RWPE1 (cell line): ENCODE measurements at regions not wholly inside any gene's neighbourhood (a gene's known extent, or its start where the extent isn't known, plus 50 kb on each side); places are given as distances from the start of the nearest gene placed in this dataset.

Source experiments
- CTCF ChIA-PET: fragments of 350-600 bp; sonication (Branson Sonifier 250); formaldehyde crosslinking; extraction: SDS; loops from one replicate; lab custom pipeline; 2021; lab: Yijun Ruan, JAX
- POLR2A ChIA-PET: fragments of 400-600 bp; formaldehyde crosslinking; extraction: SDS; loops from one replicate; lab custom pipeline; 2020; ENCODE audit warnings: antibody characterized with exemption; ENCODE audit not compliant: low non-redundant PET; lab: Yijun Ruan, JAX
- DNase-seq: peaks from one replicate; pipeline ENCODE4 v3.0.0; 2012; ENCODE audit warnings: low spot score
- H3K27ac ChIP-seq: fragments of 450-650 bp; 2 replicates; pipeline ENCODE4 v1.5.1; 2017
- TF ChIP-seq, protein P1 (sequence below): fragments of 450-650 bp; conservative IDR thresholded peaks from 2 replicates; pipeline ENCODE4 v1.5.1; 2017; ENCODE audit warnings: low read depth, mild to moderate bottlenecking

DNA sequence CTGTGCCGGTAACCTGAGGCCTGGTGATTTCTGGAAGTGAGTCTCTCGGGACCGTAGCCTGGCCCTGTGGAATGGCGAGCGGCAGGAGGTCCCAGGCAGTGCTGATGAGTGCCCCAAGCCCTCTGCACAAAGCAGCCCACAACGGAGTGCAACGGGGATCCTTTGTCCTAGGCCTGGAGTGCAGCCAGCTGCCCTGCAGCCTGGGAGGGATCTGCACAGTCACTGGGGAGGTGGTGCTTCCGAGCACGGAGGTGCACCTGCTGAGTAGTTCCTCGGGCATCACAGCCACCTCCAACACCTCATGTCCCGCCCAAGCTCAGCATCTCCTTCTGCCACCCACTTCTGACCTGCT lies 162.8 kb upstream of the ZMIZ1 start:
- no peak for DNase-seq
- TF ChIP-seq, protein P1, sequence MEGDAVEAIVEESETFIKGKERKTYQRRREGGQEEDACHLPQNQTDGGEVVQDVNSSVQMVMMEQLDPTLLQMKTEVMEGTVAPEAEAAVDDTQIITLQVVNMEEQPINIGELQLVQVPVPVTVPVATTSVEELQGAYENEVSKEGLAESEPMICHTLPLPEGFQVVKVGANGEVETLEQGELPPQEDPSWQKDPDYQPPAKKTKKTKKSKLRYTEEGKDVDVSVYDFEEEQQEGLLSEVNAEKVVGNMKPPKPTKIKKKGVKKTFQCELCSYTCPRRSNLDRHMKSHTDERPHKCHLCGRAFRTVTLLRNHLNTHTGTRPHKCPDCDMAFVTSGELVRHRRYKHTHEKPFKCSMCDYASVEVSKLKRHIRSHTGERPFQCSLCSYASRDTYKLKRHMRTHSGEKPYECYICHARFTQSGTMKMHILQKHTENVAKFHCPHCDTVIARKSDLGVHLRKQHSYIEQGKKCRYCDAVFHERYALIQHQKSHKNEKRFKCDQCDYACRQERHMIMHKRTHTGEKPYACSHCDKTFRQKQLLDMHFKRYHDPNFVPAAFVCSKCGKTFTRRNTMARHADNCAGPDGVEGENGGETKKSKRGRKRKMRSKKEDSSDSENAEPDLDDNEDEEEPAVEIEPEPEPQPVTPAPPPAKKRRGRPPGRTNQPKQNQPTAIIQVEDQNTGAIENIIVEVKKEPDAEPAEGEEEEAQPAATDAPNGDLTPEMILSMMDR = no peak
- CTCF ChIA-PET = no interaction called here
- POLR2A ChIA-PET = no interaction called here
- no peak overlapping the region for H3K27ac ChIP-seq

DNA sequence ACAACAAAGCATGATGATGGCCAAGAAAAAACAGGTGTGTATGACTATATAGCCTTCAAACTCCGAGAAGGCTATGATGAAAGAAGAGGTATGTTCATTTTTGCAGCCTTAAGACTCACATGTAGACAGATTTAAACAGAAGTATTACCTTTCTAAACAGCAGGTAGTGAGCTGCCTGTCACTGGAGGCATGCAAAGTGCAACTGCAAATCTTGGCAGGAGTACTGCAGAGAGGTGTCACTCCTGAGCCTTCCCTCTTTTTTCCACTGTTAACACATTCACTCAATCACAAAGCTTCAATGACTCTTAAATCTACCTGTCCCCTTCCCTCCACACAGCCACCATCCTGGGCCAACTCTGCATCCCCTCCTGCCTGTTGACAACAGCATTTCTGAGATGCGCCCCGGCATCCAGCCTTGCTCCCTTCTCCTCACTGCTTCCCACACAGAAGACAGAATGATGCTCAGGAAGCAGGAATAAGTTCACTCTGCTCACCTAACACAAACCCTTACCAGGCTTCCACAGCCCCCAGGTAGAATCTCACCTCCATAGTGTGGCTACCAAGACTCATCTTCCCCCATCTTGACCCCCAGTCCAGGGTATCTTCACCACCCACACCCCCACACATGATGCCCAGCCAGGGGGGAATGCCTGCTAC lies 161.9 kb upstream of the ZMIZ1 start:
- ChIA-PET CTCF (no interaction called here), POLR2A (no interaction called here)
- DNase-seq = no peak
- TF ChIP-seq, protein P1 = no peak
- no peak overlapping the region for H3K27ac ChIP-seq

DNA sequence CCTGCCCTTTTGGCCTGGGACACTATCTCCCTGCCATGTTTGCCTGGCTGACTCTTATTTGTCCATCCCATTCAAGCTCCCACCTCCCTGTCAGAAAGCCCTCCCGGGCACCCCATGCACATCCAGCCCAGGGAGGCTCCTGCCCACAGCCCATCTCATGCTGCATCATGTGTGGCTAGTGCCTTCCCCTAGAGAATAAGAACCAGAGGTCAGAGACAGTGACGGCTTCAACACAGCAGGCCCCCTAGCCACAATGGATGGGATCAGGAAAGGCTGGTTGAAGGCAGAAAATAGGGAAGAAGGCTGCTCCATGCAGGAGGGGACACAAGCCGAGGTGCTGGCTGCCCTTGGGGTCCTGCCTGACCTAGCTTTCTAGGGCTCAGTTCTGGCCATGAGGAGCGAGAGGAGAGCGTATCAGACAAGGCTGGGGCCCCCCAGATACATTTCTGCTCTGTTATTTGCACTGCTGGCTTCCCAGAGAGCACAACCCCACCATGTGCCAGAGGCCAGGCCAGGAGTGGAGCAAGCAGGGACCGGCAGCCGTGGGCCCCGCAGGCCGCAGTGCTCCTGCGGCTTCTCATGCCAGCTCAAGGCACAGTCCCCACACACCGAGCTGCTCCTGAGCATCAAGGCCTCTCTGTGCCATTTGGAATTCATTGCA lies 161.1 kb upstream of the ZMIZ1 start:
- H3K27ac ChIP-seq = no peak overlapping the region
- POLR2A ChIA-PET = no interaction called here
- DNase-seq = no peak
- CTCF ChIA-PET = no interaction called here
- TF ChIP-seq, protein P1 = no peak

DNA sequence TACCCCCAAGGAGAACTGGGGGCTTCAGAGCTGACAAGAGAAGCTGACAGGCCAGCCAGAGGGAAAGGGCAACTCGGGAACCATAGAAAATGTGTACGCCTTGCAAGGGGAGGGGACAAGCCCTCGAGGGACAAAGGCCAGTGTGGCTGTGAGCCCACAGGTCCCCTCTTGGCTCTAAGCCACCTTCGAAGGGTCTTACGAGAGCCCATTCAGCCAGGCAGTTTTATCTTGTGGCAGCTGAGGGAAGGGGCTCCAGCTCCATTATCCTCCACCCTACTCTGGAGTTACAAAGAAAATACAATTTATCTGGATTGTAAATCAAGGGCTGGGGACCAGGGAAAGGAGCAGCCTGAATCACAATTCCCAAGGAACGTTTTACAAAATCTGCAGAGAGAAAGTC lies 159.5 kb upstream of the ZMIZ1 start:
- ChIA-PET CTCF (interaction anchor here (0.6 to 1.6 kb wide), 2 partner anchors 45 to 286 kb away, joined by 3 read pairs; no protein-coding TSS in a partner anchor), POLR2A (no interaction called here)
- no peak for DNase-seq
- TF ChIP-seq, protein P1 = no peak
- H3K27ac ChIP-seq = no peak overlapping the region

DNA sequence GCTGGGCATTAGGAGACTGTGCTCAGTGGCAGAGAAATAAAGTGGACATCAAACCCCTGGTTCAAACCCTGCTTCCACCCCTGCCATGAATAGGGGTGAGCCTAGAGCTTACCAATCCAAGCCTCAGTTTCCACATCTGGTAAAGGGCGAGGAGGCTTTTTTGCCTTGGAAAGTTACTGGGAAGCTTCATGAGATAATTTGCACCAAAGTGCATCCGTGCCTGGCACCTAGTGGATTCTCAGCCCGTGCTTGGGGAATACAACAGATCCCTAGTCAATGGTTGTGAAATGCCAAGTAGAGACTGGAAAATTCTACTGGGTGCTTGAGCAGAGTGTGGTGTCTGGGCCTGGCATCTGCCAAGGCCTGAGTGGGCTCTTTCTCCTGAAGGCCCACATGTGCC lies 158.7 kb upstream of the ZMIZ1 start:
- CTCF ChIA-PET = interaction anchor here (0.7 to 1.6 kb wide), 2 partner anchors 19 to 285 kb away, joined by 3 read pairs; no protein-coding TSS in a partner anchor
- TF ChIP-seq, protein P1 = no peak
- POLR2A ChIA-PET = no interaction called here

DNA sequence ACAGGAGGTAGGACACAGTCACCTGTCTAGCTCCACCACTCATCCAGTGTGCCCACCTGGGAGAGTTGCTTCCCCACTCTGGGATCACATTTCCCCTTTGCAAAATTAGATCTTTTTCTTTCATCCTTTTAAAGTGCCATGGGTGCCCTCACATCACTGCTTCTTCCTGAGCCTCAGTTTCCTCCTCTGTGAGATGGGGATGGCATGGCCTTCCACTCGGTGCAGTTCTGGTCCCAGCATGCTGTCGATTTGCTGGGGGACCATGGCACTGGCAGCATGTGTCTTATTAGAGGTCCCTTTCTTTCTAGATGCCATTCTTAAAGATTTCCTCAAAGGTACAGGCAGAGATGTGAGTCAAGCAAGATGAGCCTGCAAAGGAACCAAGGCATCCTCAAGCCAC lies 158.3 kb upstream of the ZMIZ1 start:
- no peak overlapping the region for H3K27ac ChIP-seq
- no peak for DNase-seq
- POLR2A ChIA-PET = no interaction called here
- TF ChIP-seq, protein P1 = no peak
- CTCF ChIA-PET = interaction anchor here (0.7 kb wide), 1 partner anchor 19 kb away, joined by 3 read pairs; no protein-coding TSS in a partner anchor

More for the DNA sequence above, 158.7 kb upstream of the ZMIZ1 start:
- no peak for DNase-seq
- no peak overlapping the region for H3K27ac ChIP-seq
